NCI-H748 (cell line): ENCODE measurements at regions not wholly inside any gene's neighbourhood (a gene's known extent, or its start where the extent isn't known, plus 50 kb on each side); places are given as distances from the start of the nearest gene placed in this dataset.

Experiments
- DNase-seq: peaks from one replicate; lab custom pipeline; 2025; ENCODE audit not compliant: unreplicated experiment; lab: John Stamatoyannopoulos, UW

- DNase-seq = peak; percentile 96
These were observed 214.7 kb downstream of the SS18 start for GRCh38 chr18:25875551-25876240.

- no peak for DNase-seq
These were observed 216.6 kb downstream of the SS18 start for GRCh38 chr18:25873833-25874232.

GRCh38 chr18:25866331-25866730 is 224.1 kb downstream of the SS18 start:
- no peak for DNase-seq

GRCh38 chr18:25862881-25863600 is 227.4 kb downstream of the SS18 start:
- no peak for DNase-seq

GRCh38 chr18:25853691-25854433 is 236.6 kb downstream of the SS18 start:
- DNase-seq = peak; percentile 61

- DNase-seq = no peak
These were observed 246.6 kb downstream of the SS18 start for GRCh38 chr18:25843791-25844190.

- no peak for DNase-seq
These were observed 247.7 kb downstream of the SS18 start for GRCh38 chr18:25842665-25843064.

GRCh38 chr18:25834061-25834460 is 256.4 kb downstream of the SS18 start:
- DNase-seq = no peak

GRCh38 chr18:25832001-25832604 is 258.3 kb downstream of the SS18 start:
- peak; percentile 74 for DNase-seq

- DNase-seq = no peak
These were observed 259.1 kb downstream of the SS18 start for GRCh38 chr18:25831301-25831701.

- no peak for DNase-seq
These were observed 259.6 kb downstream of the SS18 start for GRCh38 chr18:25830787-25831186.

- DNase-seq = peak; percentile 68
These were observed 262.4 kb downstream of the SS18 start for GRCh38 chr18:25827961-25828561.

GRCh38 chr18:25827228-25827627 is 263.2 kb downstream of the SS18 start:
- DNase-seq = no peak

- no peak for DNase-seq
These were observed 263.6 kb downstream of the SS18 start for GRCh38 chr18:25826823-25827222.

GRCh38 chr18:25825979-25826776 is 264.2 kb downstream of the SS18 start:
- DNase-seq = no peak

GRCh38 chr18:25825056-25825455 is 265.4 kb downstream of the SS18 start:
- DNase-seq = no peak

- no peak for DNase-seq
These were observed 270.6 kb downstream of the SS18 start for GRCh38 chr18:25819746-25820363.

GRCh38 chr18:25818505-25818904 is 271.9 kb downstream of the SS18 start:
- no peak for DNase-seq

GRCh38 chr18:25817546-25818237 is 272.7 kb downstream of the SS18 start:
- DNase-seq = no peak
